HL-60 (cell line): ENCODE measurements at regions not wholly inside any gene's neighbourhood (a gene's known extent, or its start where the extent isn't known, plus 50 kb on each side); places are given as distances from the start of the nearest gene placed in this dataset.

ENCODE experiments used
- DNase-seq, 2 experiments: peaks; one replicate each; pipeline ENCODE4 v3.0.0-alpha.2; 2010 to 2020; ENCODE audit warnings: low read depth in 1 of 2, low spot score in 1 of 2
- H3K27ac ChIP-seq: fragments of 250-450 bp; sonication (Bioruptor Pico); replicated peaks from 2 replicates; pipeline ENCODE4 v1.5.1; 2020; ENCODE audit warnings: mild to moderate bottlenecking, moderate library complexity
- H3K27me3 ChIP-seq: fragments of 250-450 bp; sonication (Bioruptor Pico); 2 replicates; pipeline ENCODE4 v1.5.1; 2021; ENCODE audit warnings: mild to moderate bottlenecking, moderate library complexity; ENCODE audit not compliant: insufficient read depth, poor library complexity, severe bottlenecking
- H3K4me3 ChIP-seq: replicated peaks from 2 replicates; pipeline ENCODE4 v1.5.1; 2011; ENCODE audit warnings: mild to moderate bottlenecking, control low read depth, low read length; ENCODE audit not compliant: insufficient read depth
- CTCF ChIP-seq: IDR thresholded peaks from one replicate; pipeline ENCODE4 v1.5.1; 2011; ENCODE audit warnings: low read length, control low read depth, inconsistent platforms; ENCODE audit not compliant: insufficient read depth
- GABPA ChIP-seq: IDR thresholded peaks from 2 replicates; pipeline ENCODE4 v1.6.1; 2012; ENCODE audit warnings: low read depth
- POLR2AphosphoS5 ChIP-seq: IDR thresholded peaks from 2 replicates; pipeline ENCODE4 v1.6.1; 2012; ENCODE audit warnings: low read depth
- REST ChIP-seq: IDR thresholded peaks from 2 replicates; pipeline ENCODE4 v1.6.1; 2012; ENCODE audit warnings: low read depth; ENCODE audit not compliant: insufficient replicate concordance
- SPI1 ChIP-seq: IDR thresholded peaks from 2 replicates; pipeline ENCODE4 v1.6.1; 2012; ENCODE audit warnings: low read depth, mild to moderate bottlenecking, borderline replicate concordance

- no peak for DNase-seq
- H3K27ac ChIP-seq = no peak overlapping the region
- no peaks in the 10 kb centered on the region for H3K27me3 ChIP-seq
- no peak for TF ChIP-seq SPI1
- TF ChIP-seq POLR2AphosphoS5 = no peak
- TF ChIP-seq GABPA = no peak
- no peak for TF ChIP-seq REST
- no peak for TF ChIP-seq CTCF
- no peak overlapping the region for H3K4me3 ChIP-seq
Observed at GRCh38 chr13:31442571-31442970, 242.8 kb downstream of the B3GLCT start.

GRCh38 chr13:31444266-31444856 lies 244.6 kb downstream of the B3GLCT start:
- Histone ChIP-seq H3K4me3 (no peak overlapping the region), H3K27me3 (peaks cover 2% of the 10 kb centered on the region), H3K27ac (no peak overlapping the region)
- TF ChIP-seq GABPA = no peak
- TF ChIP-seq POLR2AphosphoS5 = no peak
- no peak for TF ChIP-seq REST
- TF ChIP-seq CTCF = no peak
- no peak for TF ChIP-seq SPI1
- DNase-seq = no peak

- Histone ChIP-seq H3K27me3 (peaks cover 2% of the 10 kb centered on the region), H3K27ac (no peak overlapping the region), H3K4me3 (no peak overlapping the region)
- TF ChIP-seq CTCF (no peak), GABPA (no peak), SPI1 (no peak), REST (no peak), POLR2AphosphoS5 (no peak)
- DNase-seq = no peak
Observed at GRCh38 chr13:31452525-31452924, 252.8 kb downstream of the B3GLCT start.
